Transverse colon (tissue), 4 donors: ENCODE measurements at regions not wholly inside any gene's neighbourhood (a gene's known extent, or its start where the extent isn't known, plus 50 kb on each side); places are given as distances from the start of the nearest gene placed in this dataset.
A peak's percentile ranks its signal among the peaks of the same experiment; 100 is the strongest.

Experiments used
- DNase-seq: peaks from one replicate; pipeline ENCODE4 v3.0.0-alpha.2; 2019
- H3K27ac ChIP-seq, 4 donors: fragments of 200-600 bp; sonication (generic); 2 replicates each; pipeline ENCODE4 v1.5.1; 2016 to 2018; ENCODE audit warnings: inconsistent platforms in 4 of 4
- H3K27me3 ChIP-seq: fragments of 200-600 bp; sonication (generic); 2 replicates; pipeline ENCODE4 v1.5.1; 2017; ENCODE audit warnings: inconsistent platforms
- H3K36me3 ChIP-seq, 4 donors: fragments of 200-600 bp; sonication (generic); 2 replicates each; pipeline ENCODE4 v1.5.1; 2017 to 2019; ENCODE audit warnings: inconsistent platforms in 4 of 4
- H3K4me1 ChIP-seq, 4 donors: fragments of 200-600 bp; sonication (generic); 2 replicates each; pipeline ENCODE4 v1.5.1; 2017 to 2020; ENCODE audit warnings: inconsistent platforms in 4 of 4
- H3K4me3 ChIP-seq, 4 donors: fragments of 200-600 bp; sonication (generic); 1 replicate in 1 of 4; 2 replicates in 3 of 4; pipeline versions ENCODE4 v1.5.1 to v1.6.1; 2017 to 2019; ENCODE audit warnings: inconsistent platforms in 4 of 4
- H3K9me3 ChIP-seq, 2 donors: fragments of 200-600 bp; sonication (generic); 2 replicates each; pipeline ENCODE4 v1.5.1; 2017 to 2019; ENCODE audit warnings: inconsistent platforms in 2 of 2
- CTCF ChIP-seq, 5 experiments: fragments of 200-600 bp in 3 of 5; fragments of 450-650 bp in 2 of 5; sonication (generic) in 3 of 5; IDR thresholded peaks; 1 replicate in 2 of 5; 2 replicates in 3 of 5; pipeline ENCODE4 v1.5.1; 2016 to 2017; ENCODE audit warnings: antibody characterized with exemption in 5 of 5, inconsistent platforms in 3 of 5, mild to moderate bottlenecking in 2 of 5, moderate library complexity in 1 of 5
- EP300 ChIP-seq: sonication (generic); formaldehyde crosslinking; IDR thresholded peaks from one replicate; pipeline ENCODE4 v1.6.1; 2017; ENCODE audit warnings: antibody characterized with exemption, low read depth
- POLR2A ChIP-seq: fragments of 450-650 bp; IDR thresholded peaks from one replicate; pipeline ENCODE4 v1.6.1; 2016; ENCODE audit warnings: antibody characterized with exemption, mild to moderate bottlenecking, moderate library complexity
- POLR2AphosphoS5 ChIP-seq, 3 donors: sonication (generic); formaldehyde crosslinking; IDR thresholded peaks; one replicate each; pipeline ENCODE4 v1.6.1; 2016; ENCODE audit warnings: antibody characterized with exemption in 3 of 3
- WGBS, 2 donors: methylation state at CpG; one replicate each; pipeline ENCODE4 v1.1.5; 2018; ENCODE audit warnings: low coverage in 1 of 2; 5-methylcytosine and 5-hydroxymethylcytosine counted together
- in situ Hi-C, 4 donors: fragments of 200-750 bp; cut with MboI; loops; one replicate each; pipeline versions ENCODE4 v1.15.0 to v1.15.1; 2017; ENCODE audit warnings: low sequenced_read_pairs in 3 of 4, low pct_ligation_motif_present in 1 of 4, low pct_unique_long_range_greater_than_20kb in 1 of 4
- intact Hi-C: fragments of 100-400 bp; cut with DNase I; formaldehyde crosslinking; loops from one replicate; pipeline ENCODE4 v1.15.1; 2023; ENCODE audit warnings: low total_unique reads

- Histone ChIP-seq H3K27me3 (no peaks in the 10 kb centered on the region), H3K36me3 (no peaks in the 10 kb centered on the region), H3K27ac (no peak overlapping the region), H3K9me3 (no peaks in the 10 kb centered on the region), H3K4me3 (no peak overlapping the region), H3K4me1 (no peaks in the 10 kb centered on the region)
- TF ChIP-seq POLR2AphosphoS5 (IDR thresholded peaks at IDR 0.05) (peak in 2 of 3 donors; percentile 50 to 75), CTCF (IDR thresholded peaks at IDR 0.05) (no peak)
- intact Hi-C loops = no loop called here
- 43 to 52% methylated on average over 2 of the region's 2 CpGs for WGBS, 2 donors
- in situ Hi-C loops = no loop called here
- no peak for DNase-seq
These were observed 323.4 kb upstream of the KIF2B start for GRCh38 chr17:53499277-53499676.

GRCh38 chr17:53496356-53496755 lies 326.4 kb upstream of the KIF2B start:
- TF ChIP-seq EP300 (no peak), CTCF (IDR thresholded peaks at IDR 0.05) (no peak), POLR2AphosphoS5 (IDR thresholded peaks at IDR 0.05) (no peak), POLR2A (no peak)
- Histone ChIP-seq H3K36me3 (no peaks in the 10 kb centered on the region), H3K27me3 (no peaks in the 10 kb centered on the region), H3K4me1 (no peaks in the 10 kb centered on the region), H3K9me3 (no peaks in the 10 kb centered on the region), H3K4me3 (no peak overlapping the region), H3K27ac (no peak overlapping the region)
- 50 to 77% methylated on average over 1 of the region's 1 CpG for WGBS, 2 donors
- DNase-seq = no peak
- in situ Hi-C loops (no loop called here), intact Hi-C loops (no loop called here)

- no peak for DNase-seq
- intact Hi-C loops (no loop called here), in situ Hi-C loops (no loop called here)
- H3K27me3 ChIP-seq = no peaks in the 10 kb centered on the region
- H3K4me1 ChIP-seq = no peaks in the 10 kb centered on the region
- H3K36me3 ChIP-seq = no peaks in the 10 kb centered on the region
- H3K27ac ChIP-seq = no peak overlapping the region
- no peak for TF ChIP-seq CTCF (IDR thresholded peaks at IDR 0.05)
- no peak for TF ChIP-seq EP300
- TF ChIP-seq POLR2AphosphoS5 (IDR thresholded peaks at IDR 0.05) = no peak
- no peak for TF ChIP-seq POLR2A
- WGBS, 2 donors = 77 to 82% methylated on average over 3 of the region's 3 CpGs
- no peaks in the 10 kb centered on the region for H3K9me3 ChIP-seq
- no peak overlapping the region for H3K4me3 ChIP-seq
These were observed 330.2 kb upstream of the KIF2B start for GRCh38 chr17:53492532-53492931.

DNA sequence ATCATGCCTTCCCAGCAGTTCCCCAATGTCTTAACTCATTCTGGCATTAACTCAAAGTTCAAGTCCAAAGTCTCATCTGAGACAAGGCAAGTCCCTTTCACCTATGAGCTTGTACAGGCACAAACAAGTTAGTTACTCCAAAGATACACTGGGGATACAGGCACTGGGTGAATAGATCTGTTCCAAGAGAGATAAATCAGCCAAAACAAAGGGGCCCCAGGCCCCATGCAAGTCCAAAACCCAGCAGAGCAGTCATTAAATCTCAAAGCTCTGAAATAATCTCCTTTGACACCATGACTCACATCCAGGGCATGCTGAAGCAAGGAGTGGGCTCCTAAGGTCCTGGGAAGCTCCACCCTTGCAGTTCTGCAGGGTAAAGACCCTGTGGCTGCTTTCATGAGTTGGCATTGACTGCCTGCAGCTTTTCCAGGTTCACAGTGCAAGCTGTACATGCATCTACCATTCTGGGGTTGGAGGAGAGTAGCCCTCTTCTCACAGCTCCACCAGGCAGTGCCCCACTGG lies 332.2 kb upstream of the KIF2B start:
- intact Hi-C loops = no loop called here
- Histone ChIP-seq H3K27me3 (no peaks in the 10 kb centered on the region), H3K4me3 (no peak overlapping the region), H3K4me1 (no peaks in the 10 kb centered on the region), H3K27ac (no peak overlapping the region), H3K36me3 (no peaks in the 10 kb centered on the region), H3K9me3 (no peaks in the 10 kb centered on the region)
- TF ChIP-seq POLR2AphosphoS5 (IDR thresholded peaks at IDR 0.05) (no peak), CTCF (IDR thresholded peaks at IDR 0.05) (no peak), POLR2A (no peak), EP300 (no peak)
- DNase-seq = no peak
- in situ Hi-C loops = no loop called here
